MM.1S (cell line): ENCODE measurements at regions not wholly inside any gene's neighbourhood (a gene's known extent, or its start where the extent isn't known, plus 50 kb on each side); places are given as distances from the start of the nearest gene placed in this dataset.

ENCODE experiments used
- EZH2 ChIP-seq: fragments of 300-600 bp; sonication (generic); optimal IDR thresholded peaks from 2 replicates; pipeline ENCODE3; 2017; ENCODE audit warnings: low read depth, mild to moderate bottlenecking, antibody characterized with exemption, low read length, mixed read lengths
- TF ChIP-seq, protein P1 (sequence below): fragments of 300-600 bp; sonication (generic); IDR thresholded peaks from 2 replicates; pipeline ENCODE4 v1.5.1; 2016; ENCODE audit warnings: antibody characterized with exemption, low read length, mixed read lengths

DNA sequence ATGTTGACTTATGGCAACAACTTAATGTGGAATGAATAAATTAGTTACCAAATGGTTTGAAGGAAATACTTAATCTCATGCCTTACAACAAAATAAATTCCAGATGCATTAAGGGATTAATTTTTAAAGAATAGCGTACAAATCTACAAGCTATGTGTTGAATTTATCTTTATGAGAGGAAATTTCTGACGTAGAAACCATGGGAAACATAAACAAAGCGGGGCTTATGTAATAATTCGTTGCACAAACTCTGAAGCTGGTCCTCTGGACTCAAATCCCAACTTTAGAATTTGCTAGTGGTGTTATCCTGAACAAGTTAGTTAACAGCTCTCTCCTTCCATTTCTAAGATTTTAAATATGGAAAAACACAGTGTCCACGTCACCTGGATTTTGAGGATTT lies 137.4 kb upstream of the CALCR start:
- TF ChIP-seq, protein P1, sequence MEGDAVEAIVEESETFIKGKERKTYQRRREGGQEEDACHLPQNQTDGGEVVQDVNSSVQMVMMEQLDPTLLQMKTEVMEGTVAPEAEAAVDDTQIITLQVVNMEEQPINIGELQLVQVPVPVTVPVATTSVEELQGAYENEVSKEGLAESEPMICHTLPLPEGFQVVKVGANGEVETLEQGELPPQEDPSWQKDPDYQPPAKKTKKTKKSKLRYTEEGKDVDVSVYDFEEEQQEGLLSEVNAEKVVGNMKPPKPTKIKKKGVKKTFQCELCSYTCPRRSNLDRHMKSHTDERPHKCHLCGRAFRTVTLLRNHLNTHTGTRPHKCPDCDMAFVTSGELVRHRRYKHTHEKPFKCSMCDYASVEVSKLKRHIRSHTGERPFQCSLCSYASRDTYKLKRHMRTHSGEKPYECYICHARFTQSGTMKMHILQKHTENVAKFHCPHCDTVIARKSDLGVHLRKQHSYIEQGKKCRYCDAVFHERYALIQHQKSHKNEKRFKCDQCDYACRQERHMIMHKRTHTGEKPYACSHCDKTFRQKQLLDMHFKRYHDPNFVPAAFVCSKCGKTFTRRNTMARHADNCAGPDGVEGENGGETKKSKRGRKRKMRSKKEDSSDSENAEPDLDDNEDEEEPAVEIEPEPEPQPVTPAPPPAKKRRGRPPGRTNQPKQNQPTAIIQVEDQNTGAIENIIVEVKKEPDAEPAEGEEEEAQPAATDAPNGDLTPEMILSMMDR = no peak
- TF ChIP-seq EZH2 = no peak
